HG03521 (cell line): ENCODE measurements at regions not wholly inside any gene's neighbourhood (a gene's known extent, or its start where the extent isn't known, plus 50 kb on each side); places are given as distances from the start of the nearest gene placed in this dataset.

ENCODE experiments used
- ATAC-seq: cut with Tn5 transposase; IDR thresholded peaks from one replicate; pipeline ENCODE4 v1.9.1; 2021; ENCODE audit warnings: mild to moderate bottlenecking, moderate library complexity; ENCODE audit not compliant: unreplicated experiment

- ATAC-seq, result no peak
These were observed 51.0 kb upstream of the RGS8 start for GRCh38 chr1:182735343-182735742.

- peak; percentile 90 for ATAC-seq
These were observed 50.0 kb upstream of the NPL start for GRCh38 chr1:182739545-182739944.
